GM23338 (cell line): ENCODE measurements at regions not wholly inside any gene's neighbourhood (a gene's known extent, or its start where the extent isn't known, plus 50 kb on each side); places are given as distances from the start of the nearest gene placed in this dataset.

Experiments
- ATAC-seq: fragments of 200-7000 bp; cut with Tn5 transposase; 3 replicates; pipeline ENCODE4 v1.9.1; 2020
- DNase-seq: peaks from one replicate; pipeline ENCODE4 v3.0.0-alpha.2; 2015; ENCODE audit warnings: low spot score
- H2AFZ ChIP-seq: fragments of 200-600 bp; sonication (generic); 2 replicates; pipeline ENCODE4 v1.8.0; 2016; ENCODE audit warnings: antibody characterized with exemption, mild to moderate bottlenecking, moderate library complexity
- H3F3A ChIP-seq: fragments of 200-600 bp; sonication (generic); replicated peaks from 2 replicates; pipeline ENCODE4 v1.8.0; 2017; ENCODE audit warnings: antibody characterized with exemption, mixed run types, low read depth
- H3K27ac ChIP-seq: fragments of 200-600 bp; sonication (generic); 2 replicates; pipeline ENCODE4 v1.6.1; 2016; ENCODE audit warnings: low read depth
- H3K27me3 ChIP-seq: fragments of 200-600 bp; sonication (generic); 2 replicates; pipeline ENCODE4 v1.8.0; 2016; ENCODE audit warnings: mild to moderate bottlenecking, mixed run types, moderate library complexity; ENCODE audit not compliant: insufficient read depth
- H3K36me3 ChIP-seq: fragments of 200-600 bp; sonication (generic); 2 replicates; pipeline ENCODE4 v1.8.0; 2016; ENCODE audit warnings: mild to moderate bottlenecking; ENCODE audit not compliant: insufficient read depth
- H3K4me1 ChIP-seq: fragments of 200-600 bp; sonication (generic); 2 replicates; pipeline ENCODE4 v1.8.0; 2016; ENCODE audit warnings: mild to moderate bottlenecking, moderate library complexity; ENCODE audit not compliant: insufficient read depth
- H3K4me2 ChIP-seq: fragments of 200-600 bp; sonication (generic); 2 replicates; pipeline ENCODE4 v1.7.1; 2017; ENCODE audit warnings: mixed run types
- H3K4me3 ChIP-seq: fragments of 200-600 bp; sonication (generic); 2 replicates; pipeline ENCODE4 v1.6.1; 2016; ENCODE audit warnings: mixed run types
- H3K79me2 ChIP-seq: fragments of 200-600 bp; sonication (generic); replicated peaks from 2 replicates; pipeline ENCODE4 v1.8.0; 2017; ENCODE audit warnings: mild to moderate bottlenecking; ENCODE audit not compliant: insufficient read depth
- H3K9me2 ChIP-seq: fragments of 200-600 bp; sonication (generic); 2 replicates; pipeline ENCODE4 v1.8.0; 2017; ENCODE audit not compliant: insufficient read depth
- H4K20me1 ChIP-seq: fragments of 200-600 bp; sonication (generic); replicated peaks from 2 replicates; pipeline ENCODE4 v1.8.0; 2017; ENCODE audit warnings: mild to moderate bottlenecking; ENCODE audit not compliant: insufficient read depth
- H3K27ac Mint-ChIP-seq: 2 replicates; pipeline ENCODE4 v1.8.0; 2020; ENCODE audit warnings: inconsistent platforms, mild to moderate bottlenecking, moderate library complexity, mixed read lengths
- H3K27me3 Mint-ChIP-seq: 3 replicates; pipeline ENCODE4 v1.8.0; 2022; ENCODE audit warnings: low read depth, mild to moderate bottlenecking, moderate library complexity, mixed read lengths, inconsistent platforms; ENCODE audit not compliant: insufficient read depth, poor library complexity
- H3K36me3 Mint-ChIP-seq: 3 replicates; pipeline ENCODE4 v1.8.0; 2021; ENCODE audit warnings: low read depth, mild to moderate bottlenecking, inconsistent platforms, moderate library complexity, mixed read lengths
- H3K4me1 Mint-ChIP-seq: 3 replicates; pipeline ENCODE4 v1.8.0; 2020; ENCODE audit warnings: mild to moderate bottlenecking, inconsistent platforms, mixed read lengths
- H3K4me3 Mint-ChIP-seq: 3 replicates; pipeline ENCODE4 v1.8.0; 2021; ENCODE audit warnings: moderate library complexity, mild to moderate bottlenecking, inconsistent platforms, mixed read lengths
- H3K9me3 Mint-ChIP-seq: 3 replicates; pipeline ENCODE4 v1.8.0; 2020; ENCODE audit warnings: moderate library complexity, mild to moderate bottlenecking, inconsistent platforms, mixed read lengths
- CREB1 ChIP-seq: fragments of 250-450 bp; sonication (Bioruptor Pico); IDR thresholded peaks from 2 replicates; pipeline ENCODE4 v1.5.0; 2020; ENCODE audit warnings: low read depth, mild to moderate bottlenecking, moderate library complexity
- CTCF ChIP-seq, 2 experiments: fragments of 200-600 bp in 1 of 2; sonication (generic) in 1 of 2; conservative IDR thresholded peaks; 2 replicates each; pipeline versions ENCODE4 v1.5.1 to v1.6.1; 2016 to 2017; ENCODE audit warnings: antibody characterized with exemption in 2 of 2, low read depth in 2 of 2, mild to moderate bottlenecking in 2 of 2, moderate library complexity in 1 of 2
- ETS1 ChIP-seq: IDR thresholded peaks from 2 replicates; pipeline ENCODE4 v1.6.1; 2016; ENCODE audit warnings: antibody characterized with exemption
- EZH2 ChIP-seq: fragments of 200-600 bp; sonication (generic); IDR thresholded peaks from one replicate; pipeline ENCODE4 v1.8.0; 2017; ENCODE audit warnings: antibody characterized with exemption, mild to moderate bottlenecking, low read depth; ENCODE audit not compliant: unreplicated experiment
- JUNB ChIP-seq: IDR thresholded peaks from one replicate; pipeline ENCODE4 v1.6.1; 2016; ENCODE audit warnings: antibody characterized with exemption; ENCODE audit not compliant: unreplicated experiment
- NANOG ChIP-seq: IDR thresholded peaks from 2 replicates; pipeline ENCODE4 v1.6.1; 2016; ENCODE audit warnings: antibody characterized with exemption, borderline replicate concordance
- POLR2AphosphoS5 ChIP-seq: IDR thresholded peaks from 2 replicates; pipeline ENCODE4 v1.6.1; 2016; ENCODE audit warnings: antibody characterized with exemption, low read depth
- STAT1 ChIP-seq: IDR thresholded peaks from one replicate; pipeline ENCODE4 v1.6.1; 2016; ENCODE audit warnings: antibody characterized with exemption; ENCODE audit not compliant: unreplicated experiment
- ZNF114 ChIP-seq: fragments of 250-450 bp; sonication (Bioruptor Pico); IDR thresholded peaks from 2 replicates; pipeline ENCODE4 v1.5.0; 2020; ENCODE audit warnings: mild to moderate bottlenecking, moderate library complexity
- ZNF331 ChIP-seq: fragments of 250-450 bp; sonication (Bioruptor Pico); IDR thresholded peaks from 2 replicates; pipeline ENCODE4 v1.5.0; 2020; ENCODE audit warnings: low read depth, mild to moderate bottlenecking, moderate library complexity
- TF ChIP-seq, protein P1 (sequence below): IDR thresholded peaks from one replicate; pipeline ENCODE4 v1.6.1; 2018; ENCODE audit warnings: antibody characterized with exemption; ENCODE audit not compliant: unreplicated experiment

- no peak overlapping the region for H2AFZ ChIP-seq
- ATAC-seq (no peak), DNase-seq (no peak)
- H3K27ac Mint-ChIP-seq = no peak overlapping the region
- H3K9me2 ChIP-seq = no peaks in the 10 kb centered on the region
- no peaks in the 10 kb centered on the region for H3K4me1 ChIP-seq
- no peaks in the 10 kb centered on the region for H3K36me3 Mint-ChIP-seq
- no peak overlapping the region for H3K27ac ChIP-seq
- H3K4me3 Mint-ChIP-seq = no peak overlapping the region
- peaks cover 4% of the 10 kb centered on the region; the same call in 2 of the 3 replicates for H3K4me1 Mint-ChIP-seq
- H3K4me2 ChIP-seq = no peak overlapping the region
- no peaks in the 10 kb centered on the region for H3K27me3 ChIP-seq
- no peaks in the 10 kb centered on the region for H3K27me3 Mint-ChIP-seq
- H4K20me1 ChIP-seq = no peaks in the 10 kb centered on the region
- TF ChIP-seq ZNF114 (no peak), ZNF331 (no peak), POLR2AphosphoS5 (no peak), STAT1 (no peak), CREB1 (CRISPR knock-in tag) (no peak), ETS1 (no peak), CTCF (conservative IDR thresholded peaks at IDR 0.05; ENCODE audit: low read depth in 2 of 2) (no peak), NANOG (no peak), JUNB (no peak), EZH2 (no peak)
- TF ChIP-seq, protein P1, sequence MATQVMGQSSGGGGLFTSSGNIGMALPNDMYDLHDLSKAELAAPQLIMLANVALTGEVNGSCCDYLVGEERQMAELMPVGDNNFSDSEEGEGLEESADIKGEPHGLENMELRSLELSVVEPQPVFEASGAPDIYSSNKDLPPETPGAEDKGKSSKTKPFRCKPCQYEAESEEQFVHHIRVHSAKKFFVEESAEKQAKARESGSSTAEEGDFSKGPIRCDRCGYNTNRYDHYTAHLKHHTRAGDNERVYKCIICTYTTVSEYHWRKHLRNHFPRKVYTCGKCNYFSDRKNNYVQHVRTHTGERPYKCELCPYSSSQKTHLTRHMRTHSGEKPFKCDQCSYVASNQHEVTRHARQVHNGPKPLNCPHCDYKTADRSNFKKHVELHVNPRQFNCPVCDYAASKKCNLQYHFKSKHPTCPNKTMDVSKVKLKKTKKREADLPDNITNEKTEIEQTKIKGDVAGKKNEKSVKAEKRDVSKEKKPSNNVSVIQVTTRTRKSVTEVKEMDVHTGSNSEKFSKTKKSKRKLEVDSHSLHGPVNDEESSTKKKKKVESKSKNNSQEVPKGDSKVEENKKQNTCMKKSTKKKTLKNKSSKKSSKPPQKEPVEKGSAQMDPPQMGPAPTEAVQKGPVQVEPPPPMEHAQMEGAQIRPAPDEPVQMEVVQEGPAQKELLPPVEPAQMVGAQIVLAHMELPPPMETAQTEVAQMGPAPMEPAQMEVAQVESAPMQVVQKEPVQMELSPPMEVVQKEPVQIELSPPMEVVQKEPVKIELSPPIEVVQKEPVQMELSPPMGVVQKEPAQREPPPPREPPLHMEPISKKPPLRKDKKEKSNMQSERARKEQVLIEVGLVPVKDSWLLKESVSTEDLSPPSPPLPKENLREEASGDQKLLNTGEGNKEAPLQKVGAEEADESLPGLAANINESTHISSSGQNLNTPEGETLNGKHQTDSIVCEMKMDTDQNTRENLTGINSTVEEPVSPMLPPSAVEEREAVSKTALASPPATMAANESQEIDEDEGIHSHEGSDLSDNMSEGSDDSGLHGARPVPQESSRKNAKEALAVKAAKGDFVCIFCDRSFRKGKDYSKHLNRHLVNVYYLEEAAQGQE = no peak
- no peaks in the 10 kb centered on the region for H3F3A ChIP-seq
- H3K79me2 ChIP-seq = no peaks in the 10 kb centered on the region
- H3K9me3 Mint-ChIP-seq = no peaks in the 10 kb centered on the region
- no peak overlapping the region for H3K4me3 ChIP-seq
- no peaks in the 10 kb centered on the region for H3K36me3 ChIP-seq
These were observed 1041.4 kb upstream of the ADGRL2 start for GRCh38 chr1:80759354-80759753.

DNA sequence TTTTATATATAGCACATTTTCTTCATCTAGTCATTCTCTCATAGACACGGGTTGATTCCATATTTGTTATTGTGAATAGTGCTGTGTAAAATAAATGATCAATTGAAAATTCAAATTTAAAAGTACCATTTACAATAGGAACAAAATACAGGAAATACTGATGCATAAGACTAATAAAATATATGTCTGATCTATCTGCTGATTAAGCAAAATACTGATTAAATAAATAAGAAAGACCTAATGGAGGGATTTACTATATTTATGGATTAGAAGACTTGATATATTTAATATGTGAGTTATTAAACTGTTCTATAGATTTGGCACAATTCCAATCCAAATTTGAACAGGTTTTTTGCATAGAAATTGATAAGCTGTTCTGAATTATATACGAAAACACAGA lies 1044.8 kb upstream of the ADGRL2 start:
- no peak overlapping the region for H3K27ac Mint-ChIP-seq
- no peaks in the 10 kb centered on the region for H3K4me1 ChIP-seq
- H3K36me3 ChIP-seq = no peaks in the 10 kb centered on the region
- no peak for DNase-seq
- H3K36me3 Mint-ChIP-seq = peaks cover 3% of the 10 kb centered on the region; the same call in 2 of the 3 replicates
- no peaks in the 10 kb centered on the region for H3K4me1 Mint-ChIP-seq
- H2AFZ ChIP-seq = no peak overlapping the region
- TF ChIP-seq ETS1 (no peak), CTCF (conservative IDR thresholded peaks at IDR 0.05; ENCODE audit: low read depth in 2 of 2) (no peak), POLR2AphosphoS5 (no peak)
- H3K79me2 ChIP-seq = no peaks in the 10 kb centered on the region
- no peaks in the 10 kb centered on the region for H4K20me1 ChIP-seq
- no peak overlapping the region for H3K4me3 Mint-ChIP-seq
- no peak overlapping the region for H3K4me3 ChIP-seq
- no peaks in the 10 kb centered on the region for H3K9me2 ChIP-seq
- H3K27ac ChIP-seq = no peak overlapping the region
- no peaks in the 10 kb centered on the region for H3K27me3 Mint-ChIP-seq
- no peak for ATAC-seq
- H3F3A ChIP-seq = no peaks in the 10 kb centered on the region
- H3K9me3 Mint-ChIP-seq = peaks cover 6% of the 10 kb centered on the region; the same call in 2 of the 3 replicates
- H3K4me2 ChIP-seq = no peak overlapping the region
- no peaks in the 10 kb centered on the region for H3K27me3 ChIP-seq
